ENCODE measurements at regions not wholly inside any gene's neighbourhood (a gene's known extent, or its start where the extent isn't known, plus 50 kb on each side); places are given as distances from the start of the nearest gene placed in this dataset.

- H3K4me1 ChIP-seq (ENCODE audit: insufficient read depth, low read length) = no peaks in the 10 kb centered on the region
- Mint-ChIP-seq H3K27me3 (ENCODE audit: low read depth, unreplicated experiment) (peaks cover 14% of the 10 kb centered on the region), H3K4me1 (ENCODE audit: low read depth, unreplicated experiment) (peaks cover 9% of the 10 kb centered on the region), H3K4me3 (ENCODE audit: unreplicated experiment) (no peak overlapping the region), H3K36me3 (ENCODE audit: low read depth, unreplicated experiment) (no peaks in the 10 kb centered on the region), H3K27ac (ENCODE audit: unreplicated experiment) (no peak overlapping the region), H3K9me3 (ENCODE audit: unreplicated experiment) (peaks cover 6% of the 10 kb centered on the region)
- H3K4me2 ChIP-seq (ENCODE audit: low read length) = no peak overlapping the region
- no peak overlapping the region for H3K4me3 ChIP-seq (ENCODE audit: insufficient read depth, low read depth, low read length)
- no peaks in the 10 kb centered on the region for H3K9me3 ChIP-seq (ENCODE audit: insufficient read depth, low read depth, low read length)
- H3K9ac ChIP-seq (ENCODE audit: low read length) = no peak overlapping the region
- DNase-seq (ENCODE audit: low read depth) = peak; percentile 42
- H3K27me3 ChIP-seq (ENCODE audit: insufficient read depth, low read length) = no peaks in the 10 kb centered on the region
- no peaks in the 10 kb centered on the region for H3K79me2 ChIP-seq (ENCODE audit: insufficient read depth, low read length)
- no peak overlapping the region for H3K27ac ChIP-seq (ENCODE audit: low read depth, low read length)
- H4K20me1 ChIP-seq (ENCODE audit: insufficient read depth, low read length) = no peaks in the 10 kb centered on the region
- H2AFZ ChIP-seq (ENCODE audit: low read depth, low read length) = no peak overlapping the region
- no peaks in the 10 kb centered on the region for H3K36me3 ChIP-seq (ENCODE audit: insufficient read depth, low read length)
- no peak for FAIRE-seq
- TF ChIP-seq EZH2 (IDR thresholded peaks at IDR 0.05; ENCODE audit: insufficient read depth, low read length) = no peak
- TF ChIP-seq, protein P1, sequence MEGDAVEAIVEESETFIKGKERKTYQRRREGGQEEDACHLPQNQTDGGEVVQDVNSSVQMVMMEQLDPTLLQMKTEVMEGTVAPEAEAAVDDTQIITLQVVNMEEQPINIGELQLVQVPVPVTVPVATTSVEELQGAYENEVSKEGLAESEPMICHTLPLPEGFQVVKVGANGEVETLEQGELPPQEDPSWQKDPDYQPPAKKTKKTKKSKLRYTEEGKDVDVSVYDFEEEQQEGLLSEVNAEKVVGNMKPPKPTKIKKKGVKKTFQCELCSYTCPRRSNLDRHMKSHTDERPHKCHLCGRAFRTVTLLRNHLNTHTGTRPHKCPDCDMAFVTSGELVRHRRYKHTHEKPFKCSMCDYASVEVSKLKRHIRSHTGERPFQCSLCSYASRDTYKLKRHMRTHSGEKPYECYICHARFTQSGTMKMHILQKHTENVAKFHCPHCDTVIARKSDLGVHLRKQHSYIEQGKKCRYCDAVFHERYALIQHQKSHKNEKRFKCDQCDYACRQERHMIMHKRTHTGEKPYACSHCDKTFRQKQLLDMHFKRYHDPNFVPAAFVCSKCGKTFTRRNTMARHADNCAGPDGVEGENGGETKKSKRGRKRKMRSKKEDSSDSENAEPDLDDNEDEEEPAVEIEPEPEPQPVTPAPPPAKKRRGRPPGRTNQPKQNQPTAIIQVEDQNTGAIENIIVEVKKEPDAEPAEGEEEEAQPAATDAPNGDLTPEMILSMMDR (IDR thresholded peaks at IDR 0.05; ENCODE audit: insufficient read depth, low read depth, low read length) = no peak
These were observed 400.0 kb downstream of the CD83 start for GRCh38 chr6:14517516-14518105.

DNA sequence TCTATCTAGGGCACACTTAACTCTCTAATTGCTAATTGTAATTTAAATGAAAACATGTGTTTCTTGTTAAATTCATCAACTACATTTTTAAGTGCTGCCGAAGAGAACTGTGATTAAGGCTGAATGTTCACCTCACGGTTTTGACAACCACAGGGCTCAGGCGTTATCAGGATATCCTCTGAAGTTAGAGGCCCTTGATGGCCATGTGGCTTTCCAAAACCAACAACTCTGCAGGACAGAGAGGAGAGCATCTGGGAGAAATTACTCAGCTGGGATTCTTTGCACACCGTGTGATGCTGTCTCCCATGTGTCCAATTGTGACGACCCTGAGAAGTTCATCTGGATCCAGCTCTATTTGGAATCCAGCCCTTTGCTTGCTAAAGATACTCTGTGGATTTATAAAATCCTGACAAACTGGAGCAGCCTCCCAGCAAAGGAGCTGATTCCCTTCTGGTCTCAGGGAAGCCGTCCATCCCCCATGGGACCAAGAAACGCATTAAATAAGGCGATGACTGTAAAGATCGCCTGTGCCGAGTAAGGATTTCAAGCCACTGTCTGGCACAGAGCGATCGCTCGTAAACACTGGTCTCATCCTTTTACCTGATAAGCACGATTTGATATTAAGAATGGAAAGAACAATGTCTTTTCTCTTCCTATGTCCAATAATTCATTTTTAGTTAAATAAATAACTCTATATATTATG lies 401.1 kb downstream of the CD83 start:
- no peak overlapping the region for H3K4me2 ChIP-seq (ENCODE audit: low read length)
- H3K27me3 Mint-ChIP-seq (ENCODE audit: low read depth, unreplicated experiment) = peaks cover 14% of the 10 kb centered on the region
- peaks cover 2% of the 10 kb centered on the region for H3K9me3 Mint-ChIP-seq (ENCODE audit: unreplicated experiment)
- H3K36me3 Mint-ChIP-seq (ENCODE audit: low read depth, unreplicated experiment) = no peaks in the 10 kb centered on the region
- H3K9ac ChIP-seq (ENCODE audit: low read length) = no peak overlapping the region
- no peaks in the 10 kb centered on the region for H4K20me1 ChIP-seq (ENCODE audit: insufficient read depth, low read length)
- H3K4me1 ChIP-seq (ENCODE audit: insufficient read depth, low read length) = no peaks in the 10 kb centered on the region
- H3K4me3 Mint-ChIP-seq (ENCODE audit: unreplicated experiment) = no peak overlapping the region
- H3K9me3 ChIP-seq (ENCODE audit: insufficient read depth, low read depth, low read length) = no peaks in the 10 kb centered on the region
- H3K4me3 ChIP-seq (ENCODE audit: insufficient read depth, low read depth, low read length) = no peak overlapping the region
- no peak overlapping the region for H3K27ac ChIP-seq (ENCODE audit: low read depth, low read length)
- no peak overlapping the region for H3K27ac Mint-ChIP-seq (ENCODE audit: unreplicated experiment)
- no peaks in the 10 kb centered on the region for H3K36me3 ChIP-seq (ENCODE audit: insufficient read depth, low read length)
- peak; percentile 57 for DNase-seq (ENCODE audit: low read depth)
- peaks cover 8% of the 10 kb centered on the region for H3K4me1 Mint-ChIP-seq (ENCODE audit: low read depth, unreplicated experiment)
- H2AFZ ChIP-seq (ENCODE audit: low read depth, low read length) = no peak overlapping the region
- TF ChIP-seq, protein P1 (IDR thresholded peaks at IDR 0.05; ENCODE audit: insufficient read depth, low read depth, low read length) = no peak
- no peak for TF ChIP-seq EZH2 (IDR thresholded peaks at IDR 0.05; ENCODE audit: insufficient read depth, low read length)
- H3K79me2 ChIP-seq (ENCODE audit: insufficient read depth, low read length) = no peaks in the 10 kb centered on the region
- no peaks in the 10 kb centered on the region for H3K27me3 ChIP-seq (ENCODE audit: insufficient read depth, low read length)
- FAIRE-seq = no peak

DNA sequence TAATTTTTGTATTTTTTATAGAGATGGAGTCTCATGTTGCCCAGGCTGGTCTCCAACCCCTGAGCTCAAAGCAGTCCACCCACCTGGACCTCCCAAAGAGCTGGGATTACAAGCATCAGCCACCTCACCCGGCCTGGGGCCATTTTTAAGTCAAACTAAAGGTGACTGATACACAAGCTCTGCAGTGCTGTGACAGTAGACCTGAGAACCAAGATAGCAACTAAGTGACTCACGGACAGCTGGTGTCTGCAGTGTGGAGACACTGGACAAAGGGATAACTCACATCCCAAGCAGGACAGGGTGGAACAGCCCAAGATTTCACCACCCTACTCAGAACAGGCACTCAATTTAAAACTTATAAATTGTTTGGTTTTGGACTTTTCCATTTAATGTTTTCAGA lies 402.5 kb downstream of the CD83 start:
- no peak for DNase-seq (ENCODE audit: low read depth)
- no peak for TF ChIP-seq EZH2 (IDR thresholded peaks at IDR 0.05; ENCODE audit: insufficient read depth, low read length)
- TF ChIP-seq, protein P1 (IDR thresholded peaks at IDR 0.05; ENCODE audit: insufficient read depth, low read depth, low read length) = no peak
- H3K27me3 Mint-ChIP-seq (ENCODE audit: low read depth, unreplicated experiment) = peaks cover 5% of the 10 kb centered on the region
- no peaks in the 10 kb centered on the region for H3K27me3 ChIP-seq (ENCODE audit: insufficient read depth, low read length)
- H3K36me3 ChIP-seq (ENCODE audit: insufficient read depth, low read length) = no peaks in the 10 kb centered on the region
- no peak overlapping the region for H3K4me3 Mint-ChIP-seq (ENCODE audit: unreplicated experiment)
- H3K9me3 Mint-ChIP-seq (ENCODE audit: unreplicated experiment) = peaks cover 2% of the 10 kb centered on the region
- no peak overlapping the region for H3K27ac Mint-ChIP-seq (ENCODE audit: unreplicated experiment)
- no peak overlapping the region for H3K27ac ChIP-seq (ENCODE audit: low read depth, low read length)
- H3K9me3 ChIP-seq (ENCODE audit: insufficient read depth, low read depth, low read length) = no peaks in the 10 kb centered on the region
- H2AFZ ChIP-seq (ENCODE audit: low read depth, low read length) = no peak overlapping the region
- H3K79me2 ChIP-seq (ENCODE audit: insufficient read depth, low read length) = no peaks in the 10 kb centered on the region
- H3K4me1 Mint-ChIP-seq (ENCODE audit: low read depth, unreplicated experiment) = peaks cover 8% of the 10 kb centered on the region
- no peak overlapping the region for H3K4me3 ChIP-seq (ENCODE audit: insufficient read depth, low read depth, low read length)
- no peaks in the 10 kb centered on the region for H3K36me3 Mint-ChIP-seq (ENCODE audit: low read depth, unreplicated experiment)
- H4K20me1 ChIP-seq (ENCODE audit: insufficient read depth, low read length) = no peaks in the 10 kb centered on the region
- no peak overlapping the region for H3K4me2 ChIP-seq (ENCODE audit: low read length)
- H3K9ac ChIP-seq (ENCODE audit: low read length) = no peak overlapping the region
- H3K4me1 ChIP-seq (ENCODE audit: insufficient read depth, low read length) = no peaks in the 10 kb centered on the region
- no peak for FAIRE-seq
